Prostate gland (tissue), 2 donors: ENCODE measurements at regions not wholly inside any gene's neighbourhood (a gene's known extent, or its start where the extent isn't known, plus 50 kb on each side); places are given as distances from the start of the nearest gene placed in this dataset.

Experiments used
- CTCF ChIP-seq, 4 experiments: fragments of 200-600 bp in 2 of 4; fragments of 450-650 bp in 2 of 4; sonication (generic) in 2 of 4; IDR thresholded peaks; 1 replicate in 3 of 4; 2 replicates in 1 of 4; pipeline ENCODE4 v1.5.1; 2016 to 2019; ENCODE audit warnings: antibody characterized with exemption in 4 of 4, mild to moderate bottlenecking in 2 of 4, moderate library complexity in 2 of 4
- POLR2A ChIP-seq: fragments of 450-650 bp; IDR thresholded peaks from one replicate; pipeline ENCODE4 v1.6.1; 2016; ENCODE audit warnings: antibody characterized with exemption, mild to moderate bottlenecking
- POLR2AphosphoS5 ChIP-seq: sonication (generic); formaldehyde crosslinking; IDR thresholded peaks from one replicate; pipeline ENCODE4 v1.6.1; 2017; ENCODE audit warnings: antibody characterized with exemption

DNA sequence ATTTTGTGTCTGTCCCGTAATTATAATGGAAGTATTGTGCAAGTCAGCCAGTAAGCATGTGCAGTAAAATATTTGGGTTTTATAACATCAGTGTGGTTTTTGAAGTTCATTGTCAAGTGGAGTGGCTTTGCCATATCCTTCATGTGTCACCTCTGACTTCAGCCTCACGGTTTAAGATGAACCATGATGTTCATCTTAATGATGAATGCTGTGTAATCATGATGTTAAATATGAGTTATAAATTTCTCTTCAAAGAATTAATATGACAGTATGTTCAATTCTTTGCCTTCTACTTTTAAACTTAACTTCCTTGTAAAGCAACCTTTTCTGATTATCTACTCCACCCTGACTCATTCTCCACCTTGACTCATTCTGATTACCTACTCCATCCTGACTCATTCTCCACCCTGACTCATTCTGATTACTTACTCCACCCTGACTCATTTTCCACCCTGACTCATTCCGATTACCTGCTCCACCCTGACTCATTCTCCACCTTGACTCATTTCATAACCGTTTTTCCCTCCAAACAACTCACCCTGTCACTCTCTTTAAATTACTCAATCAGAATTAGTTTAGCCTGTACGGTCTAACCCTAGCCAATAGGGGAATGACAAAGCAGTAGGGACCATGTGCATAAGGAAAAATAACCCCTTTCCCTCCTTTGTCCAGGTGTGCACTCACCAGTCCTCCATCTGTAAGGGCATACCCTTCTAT lies 50.3 kb upstream of the ANKRD10 start:
- no peak for TF ChIP-seq POLR2A
- no peak for TF ChIP-seq CTCF (IDR thresholded peaks at IDR 0.05)
- no peak for TF ChIP-seq POLR2AphosphoS5
